ENCODE measurements at regions not wholly inside any gene's neighbourhood (a gene's known extent, or its start where the extent isn't known, plus 50 kb on each side); places are given as distances from the start of the nearest gene placed in this dataset.
"Not testable (repeated sequence)": the region's sequence is repeated elsewhere in the genome, so short reads cannot be mapped to it uniquely, and the experiment has no call there.

- DNase-seq (ENCODE audit: low spot score), result not testable (repeated sequence)
These were observed 62.1 kb upstream of the SMURF2 start for GRCh38 chr17:64724246-64724645.

DNA sequence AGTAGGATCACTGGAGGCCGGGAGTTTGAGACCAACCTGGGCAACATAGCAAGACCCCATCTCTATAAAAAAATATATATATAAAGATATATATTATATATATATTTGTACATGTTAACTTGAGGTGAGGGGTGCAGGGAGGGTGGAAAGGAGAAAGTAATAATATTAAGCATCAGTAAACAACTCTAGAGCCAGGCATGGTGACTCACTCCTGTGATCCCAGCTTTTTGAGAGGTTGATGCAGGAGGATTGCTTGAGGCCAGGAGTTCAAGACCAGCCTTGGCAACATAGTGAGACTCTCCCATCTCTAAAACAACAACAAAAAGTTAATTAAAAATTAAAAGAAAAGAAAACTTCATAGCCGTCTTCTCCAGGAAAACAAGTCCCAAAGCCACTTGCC, 61.7 kb upstream of the SMURF2 start:
- no peak for DNase-seq (ENCODE audit: low spot score)

GRCh38 chr17:64721556-64721955, 59.4 kb upstream of the SMURF2 start:
- not testable (repeated sequence) for DNase-seq (ENCODE audit: low spot score)

DNA sequence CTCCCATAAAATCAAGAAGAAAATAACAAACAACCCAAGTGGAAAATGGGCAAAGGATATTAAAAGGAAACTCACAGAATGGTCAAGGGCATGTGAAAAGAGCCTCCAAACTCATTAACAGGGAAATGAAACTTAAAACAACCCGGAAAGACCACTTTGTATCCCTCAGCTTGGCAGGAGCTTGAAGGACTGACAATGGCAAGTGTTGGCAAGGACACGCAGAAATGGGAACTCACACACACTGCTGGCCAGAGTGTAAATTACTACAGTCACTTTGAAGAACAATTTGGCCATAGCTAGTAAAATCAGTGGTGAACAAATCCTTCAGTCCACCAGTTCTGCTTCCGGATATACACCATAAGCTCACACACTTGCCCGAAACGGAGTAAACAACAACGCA, 58.1 kb upstream of the SMURF2 start:
- DNase-seq (ENCODE audit: low spot score), result not testable (repeated sequence)

GRCh38 chr17:64719517-64719916, 57.4 kb upstream of the SMURF2 start:
- DNase-seq (ENCODE audit: low spot score), result not testable (repeated sequence)

- DNase-seq (ENCODE audit: low spot score), result not testable (repeated sequence)
These were observed 56.7 kb upstream of the SMURF2 start for GRCh38 chr17:64718816-64719215.

DNA sequence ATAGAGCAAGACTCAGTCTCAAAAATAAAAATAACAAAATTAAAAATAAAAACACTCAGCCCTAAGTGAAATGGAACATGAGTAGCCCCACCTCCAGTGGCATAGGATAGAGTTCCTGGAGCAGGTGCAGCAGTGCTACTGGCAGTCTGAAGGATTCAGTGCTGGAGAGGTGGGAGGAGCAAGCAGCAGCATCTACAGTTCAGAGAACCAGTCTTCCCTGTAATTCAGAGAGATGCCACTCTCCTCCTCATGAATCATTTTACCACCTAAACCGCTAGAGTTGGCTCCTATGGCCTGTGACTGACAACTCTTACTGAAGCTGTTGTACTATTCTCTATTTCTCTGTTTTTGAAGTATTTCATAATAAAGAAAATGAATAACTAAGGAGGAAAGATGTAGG, 56.0 kb upstream of the SMURF2 start:
- DNase-seq (ENCODE audit: low spot score), result no peak

GRCh38 chr17:64716496-64716895, 54.4 kb upstream of the SMURF2 start:
- DNase-seq (ENCODE audit: low spot score), result not testable (repeated sequence)

DNA sequence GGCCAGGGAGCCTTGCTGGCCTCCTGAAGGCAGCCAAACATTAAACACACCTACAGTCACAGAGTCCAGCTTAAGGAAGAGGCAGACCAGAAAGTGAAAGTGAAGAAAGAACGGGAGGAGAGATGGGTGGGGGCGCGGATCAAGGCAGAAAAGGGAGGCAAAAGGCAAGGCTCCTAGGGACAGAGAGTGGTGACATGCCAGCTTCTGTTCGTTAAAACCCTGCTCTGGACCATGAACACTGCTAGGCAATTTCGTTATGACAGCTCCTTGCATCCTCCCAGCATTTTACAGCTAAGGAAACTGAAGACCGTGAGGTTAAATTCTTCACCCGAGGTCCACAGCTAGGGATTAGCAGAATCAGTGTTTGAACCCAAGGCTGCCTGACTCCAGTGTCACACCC, 51.7 kb upstream of the SMURF2 start:
- DNase-seq (ENCODE audit: low spot score), result not testable (repeated sequence)

DNA sequence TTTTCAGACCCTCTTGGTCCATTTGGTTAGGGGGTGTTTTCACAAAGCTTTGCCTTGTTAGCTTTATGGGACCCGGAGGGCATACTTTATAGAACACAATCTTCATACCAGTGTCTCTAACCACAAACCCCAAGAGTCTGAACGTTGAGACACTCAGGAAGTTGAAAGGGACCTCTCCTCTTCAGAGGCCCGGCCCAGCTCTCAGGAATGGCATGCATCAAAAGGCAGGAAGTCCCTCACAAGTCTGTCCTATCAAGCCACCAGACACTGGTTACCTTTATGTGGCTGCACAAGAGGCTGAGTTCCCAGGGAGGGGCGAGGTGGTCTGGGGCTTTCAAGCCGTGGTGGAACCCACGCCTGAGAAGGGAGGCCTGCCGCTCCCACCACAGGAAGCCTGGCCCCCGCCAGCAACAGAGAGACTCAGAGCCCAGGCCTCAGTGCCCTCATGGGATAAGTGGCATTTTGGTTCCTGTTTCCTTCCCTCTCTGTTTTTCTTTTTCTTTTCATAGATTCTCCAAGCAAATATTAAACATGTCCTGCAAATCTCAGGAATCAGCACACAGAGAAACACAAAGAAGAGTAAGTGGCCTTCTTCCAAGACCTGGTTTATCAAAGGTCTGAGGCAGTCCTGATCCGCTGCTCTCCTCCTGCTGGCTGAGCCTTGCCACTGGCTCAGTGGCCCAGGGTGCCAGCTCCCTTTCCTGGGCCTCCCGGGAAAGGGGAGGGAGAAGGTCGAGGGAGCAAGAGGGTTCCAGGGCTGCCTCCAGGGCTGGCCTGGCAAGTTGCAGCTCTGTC, 50.6 kb upstream of the SMURF2 start:
- DNase-seq (ENCODE audit: low spot score), result not testable (repeated sequence)

Measured in hepatic stellate cell (primary cell).